K562 (cell line): ENCODE measurements at regions not wholly inside any gene's neighbourhood (a gene's known extent, or its start where the extent isn't known, plus 50 kb on each side); places are given as distances from the start of the nearest gene placed in this dataset.

Source experiments
- ARID2 ChIP-seq: fragments of 450-650 bp; IDR thresholded peaks from 2 replicates; pipeline ENCODE4 v1.6.1; 2017; ENCODE audit warnings: antibody characterized with exemption, mild to moderate bottlenecking
- CHD1 ChIP-seq: fragments of 200-600 bp; sonication (generic); IDR thresholded peaks from one replicate; pipeline ENCODE4 v1.6.1; 2012; ENCODE audit warnings: mild to moderate bottlenecking, moderate library complexity, low read length, inconsistent platforms
- ELK1 ChIP-seq: sonication (generic); formaldehyde crosslinking; IDR thresholded peaks from 2 replicates; pipeline ENCODE4 v1.8.1; 2022; ENCODE audit warnings: missing genetic modification reagents
- EWSR1 ChIP-seq: fragments of 450-650 bp; IDR thresholded peaks from 2 replicates; pipeline ENCODE4 v1.6.1; 2018; ENCODE audit warnings: borderline replicate concordance, mild to moderate bottlenecking, low read depth, moderate library complexity; ENCODE audit not compliant: partially characterized antibody
- FOSL1 ChIP-seq: fragments of 200-800 bp; sonication (Bioruptor generic); conservative IDR thresholded peaks from 2 replicates; pipeline ENCODE4 v1.6.1; 2016; ENCODE audit warnings: missing genetic modification characterization, missing compliant biosample characterization
- HCFC1 ChIP-seq: IDR thresholded peaks from 2 replicates; pipeline ENCODE4 v1.6.1; 2012; ENCODE audit warnings: low read depth, low read length, improper control_type of control experiment
- IRF9 ChIP-seq: fragments of 450-650 bp; IDR thresholded peaks from 2 replicates; pipeline ENCODE4 v1.6.1; 2016; ENCODE audit warnings: missing biosample characterization, missing genetic modification characterization
- KLF1 ChIP-seq: fragments of 450-650 bp; IDR thresholded peaks from 2 replicates; pipeline ENCODE4 v1.6.1; 2016; ENCODE audit warnings: missing genetic modification characterization, missing compliant biosample characterization
- MYNN ChIP-seq, 2 experiments: sonication (generic); formaldehyde crosslinking in 1 of 2; IDR thresholded peaks; 2 replicates each; pipeline versions ENCODE4 v1.5.0 to v1.6.1; 2016 to 2020; ENCODE audit warnings: antibody characterized with exemption in 1 of 2, missing genetic modification reagents in 1 of 2
- NCOA2 ChIP-seq, 2 experiments: fragments of 450-650 bp; IDR thresholded peaks; 2 replicates each; pipeline ENCODE4 v1.6.1; 2018; ENCODE audit warnings: mild to moderate bottlenecking in 2 of 2, moderate library complexity in 1 of 2; ENCODE audit not compliant: partially characterized antibody in 2 of 2
- NR3C1 ChIP-seq: sonication (generic); formaldehyde crosslinking; IDR thresholded peaks from 2 replicates; pipeline ENCODE4 v1.8.1; 2022; ENCODE audit warnings: missing genetic modification reagents
- PTRF ChIP-seq: fragments of 450-650 bp; IDR thresholded peaks from 2 replicates; pipeline ENCODE4 v1.6.1; 2016; ENCODE audit warnings: mild to moderate bottlenecking, missing genetic modification characterization, missing compliant biosample characterization
- PURB ChIP-seq: sonication (generic); formaldehyde crosslinking; IDR thresholded peaks from 2 replicates; pipeline ENCODE4 v1.9.0; 2021; ENCODE audit warnings: low read depth, mild to moderate bottlenecking, missing genetic modification reagents
- RBM39 ChIP-seq: fragments of 200-400 bp; formaldehyde crosslinking; optimal IDR thresholded peaks from 2 replicates; pipeline ENCODE3; 2018; ENCODE audit warnings: low read depth, low read length
- RNF2 ChIP-seq: sonication (generic); IDR thresholded peaks from 2 replicates; pipeline ENCODE4 v1.6.1; 2016
- TAF15 ChIP-seq: fragments of 200-400 bp; formaldehyde crosslinking; IDR thresholded peaks from 2 replicates; pipeline ENCODE4 v1.6.1; 2017; ENCODE audit warnings: mild to moderate bottlenecking, low read depth, low read length, moderate library complexity
- TAL1 ChIP-seq: fragments of 450-650 bp; IDR thresholded peaks from 2 replicates; pipeline ENCODE4 v1.6.1; 2016; ENCODE audit warnings: mild to moderate bottlenecking
- ZFX ChIP-seq: sonication (generic); formaldehyde crosslinking; IDR thresholded peaks from 2 replicates; pipeline ENCODE4 v1.8.0; 2022; ENCODE audit warnings: mild to moderate bottlenecking, missing genetic modification reagents, moderate library complexity
- ZNF224 ChIP-seq: sonication (generic); formaldehyde crosslinking; IDR thresholded peaks from 2 replicates; pipeline ENCODE4 v1.8.0; 2022; ENCODE audit warnings: mild to moderate bottlenecking, missing genetic modification reagents
- ZNF384 ChIP-seq: IDR thresholded peaks from 2 replicates; pipeline ENCODE4 v1.6.1; 2012; ENCODE audit warnings: low read depth, low read length, improper control_type of control experiment
- ZNF444 ChIP-seq: fragments of 250-450 bp; sonication (Bioruptor Pico); IDR thresholded peaks from 2 replicates; pipeline ENCODE4 v1.4.0; 2020; ENCODE audit warnings: mild to moderate bottlenecking, moderate library complexity
- ZNF561 ChIP-seq: fragments of 450-650 bp; formaldehyde crosslinking; conservative IDR thresholded peaks from 2 replicates; pipeline ENCODE4 v1.4.0; 2020; ENCODE audit warnings: mild to moderate bottlenecking, moderate library complexity
- ZNF668 ChIP-seq: fragments of 250-450 bp; sonication (Bioruptor Pico); IDR thresholded peaks from 2 replicates; pipeline ENCODE4 v1.8.0; 2022; ENCODE audit warnings: mild to moderate bottlenecking, inconsistent platforms
- ZNF780A ChIP-seq: fragments of 250-450 bp; sonication (Bioruptor Pico); IDR thresholded peaks from 2 replicates; pipeline ENCODE4 v1.5.0; 2021; ENCODE audit warnings: mild to moderate bottlenecking
- ZNF830 ChIP-seq: fragments of 250-450 bp; sonication (Bioruptor Pico); IDR thresholded peaks from 2 replicates; pipeline ENCODE4 v1.5.0; 2021; ENCODE audit warnings: mild to moderate bottlenecking
- TF ChIP-seq, protein P1 (sequence below): sonication (generic); formaldehyde crosslinking; IDR thresholded peaks from 2 replicates; pipeline ENCODE4 v1.8.0; 2023; ENCODE audit warnings: mild to moderate bottlenecking, missing genetic modification reagents

- TF ChIP-seq ELK1 (CRISPR knock-in tag) (no peak), EWSR1 (no peak), PURB (no peak), ZNF561 (CRISPR knock-in tag) (no peak), RBM39 (peak; percentile 91), RNF2 (peak; percentile 72; the same call in 1 of the 2 replicates), NR3C1 (no peak), FOSL1 (tag) (peak; percentile 58; the same call in 1 of the 2 replicates), ARID2 (no peak), IRF9 (tag) (no peak), PTRF (no peak; the same call in 1 of the 2 replicates), ZNF668 (no peak), NCOA2 (IDR thresholded peaks at IDR 0.05; ENCODE audit: partially characterized antibody in 2 of 2) (peak in 1 of 2 experiments; percentile 83), MYNN (IDR thresholded peaks at IDR 0.05) (peak; percentile 93), MYNN (CRISPR knock-in tag; IDR thresholded peaks at IDR 0.05) (no peak), ZNF444 (CRISPR knock-in tag) (no peak), TAF15 (no peak), ZNF224 (CRISPR knock-in tag) (no peak), ZNF830 (CRISPR knock-in tag) (no peak), TAL1 (no peak), KLF1 (no peak), HCFC1 (no peak), ZFX (CRISPR knock-in tag) (no peak), ZNF384 (peak; percentile 65), CHD1 (no peak), ZNF780A (CRISPR knock-in tag) (no peak)
- TF ChIP-seq, protein P1, sequence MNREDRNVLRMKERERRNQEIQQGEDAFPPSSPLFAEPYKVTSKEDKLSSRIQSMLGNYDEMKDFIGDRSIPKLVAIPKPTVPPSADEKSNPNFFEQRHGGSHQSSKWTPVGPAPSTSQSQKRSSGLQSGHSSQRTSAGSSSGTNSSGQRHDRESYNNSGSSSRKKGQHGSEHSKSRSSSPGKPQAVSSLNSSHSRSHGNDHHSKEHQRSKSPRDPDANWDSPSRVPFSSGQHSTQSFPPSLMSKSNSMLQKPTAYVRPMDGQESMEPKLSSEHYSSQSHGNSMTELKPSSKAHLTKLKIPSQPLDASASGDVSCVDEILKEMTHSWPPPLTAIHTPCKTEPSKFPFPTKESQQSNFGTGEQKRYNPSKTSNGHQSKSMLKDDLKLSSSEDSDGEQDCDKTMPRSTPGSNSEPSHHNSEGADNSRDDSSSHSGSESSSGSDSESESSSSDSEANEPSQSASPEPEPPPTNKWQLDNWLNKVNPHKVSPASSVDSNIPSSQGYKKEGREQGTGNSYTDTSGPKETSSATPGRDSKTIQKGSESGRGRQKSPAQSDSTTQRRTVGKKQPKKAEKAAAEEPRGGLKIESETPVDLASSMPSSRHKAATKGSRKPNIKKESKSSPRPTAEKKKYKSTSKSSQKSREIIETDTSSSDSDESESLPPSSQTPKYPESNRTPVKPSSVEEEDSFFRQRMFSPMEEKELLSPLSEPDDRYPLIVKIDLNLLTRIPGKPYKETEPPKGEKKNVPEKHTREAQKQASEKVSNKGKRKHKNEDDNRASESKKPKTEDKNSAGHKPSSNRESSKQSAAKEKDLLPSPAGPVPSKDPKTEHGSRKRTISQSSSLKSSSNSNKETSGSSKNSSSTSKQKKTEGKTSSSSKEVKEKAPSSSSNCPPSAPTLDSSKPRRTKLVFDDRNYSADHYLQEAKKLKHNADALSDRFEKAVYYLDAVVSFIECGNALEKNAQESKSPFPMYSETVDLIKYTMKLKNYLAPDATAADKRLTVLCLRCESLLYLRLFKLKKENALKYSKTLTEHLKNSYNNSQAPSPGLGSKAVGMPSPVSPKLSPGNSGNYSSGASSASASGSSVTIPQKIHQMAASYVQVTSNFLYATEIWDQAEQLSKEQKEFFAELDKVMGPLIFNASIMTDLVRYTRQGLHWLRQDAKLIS (CRISPR knock-in tag): no peak; the same call in none of the 2 replicates
Measured at GRCh38 chr6:27688014-27688586, 215.2 kb upstream of the ZNF184 start (continued).
